ENCODE measurements at regions not wholly inside any gene's neighbourhood (a gene's known extent, or its start where the extent isn't known, plus 50 kb on each side); places are given as distances from the start of the nearest gene placed in this dataset.

DNA sequence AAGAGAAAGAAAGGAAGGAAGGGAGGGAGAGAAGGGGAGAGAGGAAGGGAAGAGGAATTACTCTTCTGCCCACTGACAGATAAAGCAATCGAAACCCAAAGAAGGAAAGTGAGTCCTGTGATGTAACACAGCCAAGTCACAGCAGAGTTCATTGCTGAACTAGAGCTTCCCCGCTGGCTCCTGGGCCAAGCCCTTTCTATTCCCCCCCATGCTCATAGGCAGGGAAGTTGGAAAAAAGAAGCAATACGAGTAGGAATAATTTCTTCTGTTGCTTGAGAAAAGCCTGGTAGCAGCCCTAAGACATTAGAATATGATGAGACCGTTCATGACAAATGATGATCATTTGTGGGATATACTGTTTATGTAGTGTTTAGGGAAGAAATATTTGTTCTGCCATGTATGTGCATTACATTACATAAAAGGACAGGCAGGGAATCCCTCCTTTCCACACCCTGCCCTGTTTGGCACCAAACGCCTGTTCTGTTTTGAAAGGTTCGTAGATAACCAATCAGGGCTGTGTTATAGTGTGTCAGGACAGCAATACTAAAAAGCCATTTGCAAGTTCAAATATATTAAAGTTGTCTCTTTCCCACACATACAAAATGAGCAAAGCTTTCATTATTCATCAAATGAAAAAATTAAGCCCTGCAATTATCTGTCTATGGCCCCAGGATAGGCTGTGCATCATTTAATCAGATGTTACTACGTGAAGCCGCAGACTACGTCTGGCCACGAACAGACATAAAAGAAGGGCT is 111.0 kb upstream of the TRPM1 start:
- TF ChIP-seq, protein P1, sequence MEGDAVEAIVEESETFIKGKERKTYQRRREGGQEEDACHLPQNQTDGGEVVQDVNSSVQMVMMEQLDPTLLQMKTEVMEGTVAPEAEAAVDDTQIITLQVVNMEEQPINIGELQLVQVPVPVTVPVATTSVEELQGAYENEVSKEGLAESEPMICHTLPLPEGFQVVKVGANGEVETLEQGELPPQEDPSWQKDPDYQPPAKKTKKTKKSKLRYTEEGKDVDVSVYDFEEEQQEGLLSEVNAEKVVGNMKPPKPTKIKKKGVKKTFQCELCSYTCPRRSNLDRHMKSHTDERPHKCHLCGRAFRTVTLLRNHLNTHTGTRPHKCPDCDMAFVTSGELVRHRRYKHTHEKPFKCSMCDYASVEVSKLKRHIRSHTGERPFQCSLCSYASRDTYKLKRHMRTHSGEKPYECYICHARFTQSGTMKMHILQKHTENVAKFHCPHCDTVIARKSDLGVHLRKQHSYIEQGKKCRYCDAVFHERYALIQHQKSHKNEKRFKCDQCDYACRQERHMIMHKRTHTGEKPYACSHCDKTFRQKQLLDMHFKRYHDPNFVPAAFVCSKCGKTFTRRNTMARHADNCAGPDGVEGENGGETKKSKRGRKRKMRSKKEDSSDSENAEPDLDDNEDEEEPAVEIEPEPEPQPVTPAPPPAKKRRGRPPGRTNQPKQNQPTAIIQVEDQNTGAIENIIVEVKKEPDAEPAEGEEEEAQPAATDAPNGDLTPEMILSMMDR (IDR thresholded peaks at IDR 0.05): no peak
- DNase-seq (ENCODE audit: low spot score) (no peak), ATAC-seq (ENCODE audit: low FRiP score) (no peak)

DNA sequence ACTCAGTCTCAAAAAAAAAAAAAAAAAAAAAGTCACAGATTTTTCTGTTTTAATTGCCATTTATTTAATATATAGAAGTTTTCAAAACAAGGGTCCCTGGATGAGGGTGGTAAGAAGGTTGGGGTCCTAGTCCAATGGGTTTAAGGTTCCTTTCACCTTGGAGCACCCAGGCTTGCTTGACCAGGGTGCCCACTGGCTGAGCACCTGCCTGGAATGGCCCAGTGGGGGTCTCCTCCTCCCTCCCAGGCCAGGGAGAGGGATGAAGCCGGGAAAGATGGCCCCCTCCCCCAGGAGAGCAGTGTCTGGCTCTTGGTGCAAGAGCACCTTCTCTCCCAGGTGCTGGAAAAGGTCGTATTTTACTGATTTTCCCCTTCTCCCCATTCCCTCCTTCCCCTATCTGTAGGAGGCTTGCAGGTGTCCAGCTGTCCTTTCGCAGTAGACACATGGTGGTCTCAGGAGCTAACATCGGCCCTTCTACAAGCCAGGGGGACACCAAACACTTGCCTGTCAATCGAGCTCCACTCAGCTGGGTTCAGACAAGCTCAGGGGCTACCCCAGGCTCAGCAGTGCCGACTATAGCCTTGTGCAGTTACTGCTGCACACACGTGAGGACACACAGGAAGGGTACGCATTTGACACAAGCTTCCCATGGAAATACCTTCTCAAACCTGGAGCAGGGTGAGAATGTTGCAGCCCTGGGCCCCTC is 112.3 kb upstream of the KLF13 start:
- DNase-seq (ENCODE audit: low spot score) (no peak), ATAC-seq (ENCODE audit: low FRiP score) (no peak)
- TF ChIP-seq, protein P1 (IDR thresholded peaks at IDR 0.05): no peak

DNA sequence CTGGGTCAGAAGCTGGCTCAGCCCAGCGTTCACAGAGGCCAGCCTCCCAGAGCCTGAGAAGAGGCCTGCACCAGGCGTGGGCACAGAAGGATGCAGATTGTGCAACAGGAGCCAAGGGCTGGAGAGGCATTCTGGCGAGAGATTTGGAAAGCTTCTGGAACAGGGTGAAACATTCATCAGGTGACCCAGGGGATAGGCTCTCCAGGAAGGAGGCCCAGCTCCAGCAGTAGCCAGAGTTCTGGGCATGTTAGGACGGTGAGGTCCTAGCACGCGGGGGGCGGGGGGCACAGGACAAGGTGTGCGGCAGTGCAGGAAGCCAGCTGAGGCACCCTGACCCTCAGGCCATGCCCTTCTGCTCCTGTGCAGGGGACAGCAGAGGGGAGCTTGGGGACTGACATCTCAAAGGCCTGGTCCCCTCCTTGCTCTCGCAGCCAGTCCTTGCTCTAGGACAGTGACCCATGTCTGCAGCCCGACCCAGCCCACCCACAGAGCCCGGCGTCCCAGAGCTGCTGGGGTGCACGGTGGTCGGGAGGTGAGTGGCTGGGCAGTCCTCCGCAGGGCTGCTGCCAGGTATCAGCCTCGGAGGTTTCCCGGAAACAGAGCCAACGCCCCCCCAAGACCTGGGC is 111.7 kb upstream of the KLF13 start:
- TF ChIP-seq, protein P1 (IDR thresholded peaks at IDR 0.05): no peak
- ATAC-seq (ENCODE audit: low FRiP score): peak; percentile 67
- DNase-seq (ENCODE audit: low spot score): no peak

DNA sequence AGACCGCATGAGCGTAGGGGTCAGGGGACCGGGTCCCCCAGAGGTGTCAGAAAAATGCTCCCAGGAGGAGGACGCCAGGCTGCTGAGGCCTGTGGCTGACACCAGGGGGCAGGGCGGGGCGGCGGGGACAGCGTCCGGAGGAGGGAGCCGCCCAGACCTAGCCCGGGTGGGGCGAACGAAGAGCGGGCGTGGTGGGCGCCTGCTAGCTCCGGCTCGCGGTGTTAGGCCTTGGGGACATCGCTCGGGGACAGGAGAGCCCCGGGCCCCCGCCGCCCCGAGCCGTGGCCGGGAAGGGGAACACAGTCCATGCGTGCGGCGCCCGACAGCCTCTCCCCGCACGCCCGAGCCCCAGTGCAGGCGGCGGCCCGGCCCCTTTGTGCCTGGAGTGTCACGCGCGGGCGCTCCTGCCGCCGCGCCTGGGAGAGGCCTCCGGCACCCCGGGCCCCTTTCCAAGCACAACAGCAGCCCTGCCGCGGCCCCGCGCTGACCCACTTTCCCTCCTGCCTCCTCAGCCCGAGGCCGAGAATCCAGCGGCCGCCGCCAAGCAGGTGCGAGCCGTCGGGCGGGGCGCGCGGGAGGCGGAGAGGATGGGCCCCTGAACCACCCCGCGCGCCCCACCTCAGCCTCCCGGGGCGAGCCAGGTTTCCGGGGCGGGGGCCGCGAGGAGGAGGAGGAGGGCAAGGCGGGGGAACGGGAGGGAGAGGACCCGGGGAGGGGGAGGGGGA is 111.0 kb upstream of the KLF13 start:
- DNase-seq (ENCODE audit: low spot score): peak; percentile 40
- ATAC-seq (ENCODE audit: low FRiP score): peak; percentile 62
- TF ChIP-seq, protein P1 (IDR thresholded peaks at IDR 0.05): peak in 1 of 3 donors; percentile 41

DNA sequence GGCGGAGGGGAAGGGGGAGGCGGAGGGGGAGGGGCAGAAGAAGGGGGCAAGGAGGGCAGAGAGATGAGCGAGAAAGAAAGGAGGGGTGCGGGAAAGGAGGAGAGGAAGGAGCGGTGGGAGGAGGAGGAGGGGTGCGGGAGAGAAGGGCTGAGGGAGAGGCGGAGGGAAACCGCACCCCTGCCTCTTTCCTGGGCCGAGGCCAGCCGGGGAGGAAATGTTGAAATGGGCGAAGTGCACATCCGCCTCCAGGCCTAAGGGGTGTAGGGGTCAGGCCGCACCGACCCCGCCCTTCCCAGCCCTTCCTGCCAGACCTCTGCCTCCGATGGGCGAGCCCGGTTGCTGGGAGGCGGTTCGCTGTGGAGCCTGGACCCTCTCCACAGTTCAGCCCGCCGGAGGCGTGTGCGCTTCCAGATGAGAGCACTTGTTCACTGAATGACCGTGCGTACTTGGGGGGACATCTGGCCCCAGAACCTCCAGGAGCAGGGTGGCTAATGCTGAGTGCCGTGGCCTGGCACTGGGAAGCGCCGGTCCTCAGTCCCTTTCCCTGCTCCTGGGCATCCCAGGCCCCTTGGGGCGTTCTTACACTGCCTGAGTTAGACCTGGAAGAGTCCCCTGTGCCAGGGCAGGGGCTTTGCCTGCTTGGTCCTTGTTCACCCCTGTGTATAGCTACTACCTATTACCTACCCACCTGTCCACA is 110.3 kb upstream of the KLF13 start:
- ATAC-seq (ENCODE audit: low FRiP score) (peak; percentile 91), DNase-seq (ENCODE audit: low spot score) (peak; percentile 66)
- TF ChIP-seq, protein P1 (IDR thresholded peaks at IDR 0.05): no peak

DNA sequence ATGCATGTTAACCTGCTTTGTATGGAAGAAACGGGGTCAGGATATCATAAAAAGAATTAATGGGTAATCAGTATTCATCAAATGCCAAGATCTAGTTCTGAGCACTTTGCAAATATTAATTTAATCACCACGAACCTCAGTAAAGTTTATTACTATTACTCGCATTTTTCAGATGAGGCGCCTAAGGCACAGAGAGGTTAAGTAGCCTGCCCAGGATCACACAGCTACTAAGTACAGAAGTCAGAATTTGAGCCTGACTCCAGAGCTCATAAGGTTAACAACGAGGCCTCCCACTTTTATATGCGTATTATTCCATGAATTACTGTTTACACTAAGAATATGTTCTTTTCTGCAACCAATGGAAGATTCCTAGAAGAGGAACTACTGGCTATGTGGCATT is 109.6 kb upstream of the KLF13 start:
- ATAC-seq (ENCODE audit: low FRiP score): no peak
- DNase-seq (ENCODE audit: low spot score): no peak
- TF ChIP-seq, protein P1 (IDR thresholded peaks at IDR 0.05): no peak
